ENCODE measurements at regions not wholly inside any gene's neighbourhood (a gene's known extent, or its start where the extent isn't known, plus 50 kb on each side); places are given as distances from the start of the nearest gene placed in this dataset.

- no peak for TF ChIP-seq CTCF (IDR thresholded peaks at IDR 0.05; ENCODE audit: low read depth, low read length)
- no peak for TF ChIP-seq EZH2phosphoT487 (IDR thresholded peaks at IDR 0.05; ENCODE audit: low read depth)
Measured at GRCh38 chr11:116614306-116615210, 158.2 kb downstream of the BUD13 start.

Data from OCI-LY3 (cell line).